ENCODE measurements at regions not wholly inside any gene's neighbourhood (a gene's known extent, or its start where the extent isn't known, plus 50 kb on each side); places are given as distances from the start of the nearest gene placed in this dataset.

DNA sequence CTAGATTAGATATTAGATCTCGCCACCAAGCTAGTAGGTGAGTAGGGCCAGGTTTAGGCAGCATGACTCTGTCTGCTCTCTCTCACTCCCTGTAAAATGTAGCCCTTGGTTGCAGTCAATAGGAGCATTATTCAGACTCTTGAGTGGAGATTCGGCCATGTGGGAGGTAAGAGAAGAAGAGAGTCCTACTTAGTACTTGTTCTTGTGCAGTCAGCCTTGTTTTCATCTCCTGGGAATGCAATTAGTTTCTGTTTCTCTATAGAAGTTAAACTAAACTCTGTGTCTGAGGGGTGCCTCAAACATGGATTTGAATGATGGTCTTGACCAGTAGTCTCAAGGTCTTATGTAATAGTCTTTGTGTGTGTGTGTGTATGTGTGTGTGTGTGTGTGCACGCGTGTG, 229.5 kb upstream of the DPH6 start:
- no peaks in the 10 kb centered on the region for H3K27me3 ChIP-seq
- intact Hi-C loops (cut with DNase I; ENCODE audit: low total_unique reads) = no loop called here
- no peaks in the 10 kb centered on the region for H3K4me1 ChIP-seq
- TF ChIP-seq, protein P1, sequence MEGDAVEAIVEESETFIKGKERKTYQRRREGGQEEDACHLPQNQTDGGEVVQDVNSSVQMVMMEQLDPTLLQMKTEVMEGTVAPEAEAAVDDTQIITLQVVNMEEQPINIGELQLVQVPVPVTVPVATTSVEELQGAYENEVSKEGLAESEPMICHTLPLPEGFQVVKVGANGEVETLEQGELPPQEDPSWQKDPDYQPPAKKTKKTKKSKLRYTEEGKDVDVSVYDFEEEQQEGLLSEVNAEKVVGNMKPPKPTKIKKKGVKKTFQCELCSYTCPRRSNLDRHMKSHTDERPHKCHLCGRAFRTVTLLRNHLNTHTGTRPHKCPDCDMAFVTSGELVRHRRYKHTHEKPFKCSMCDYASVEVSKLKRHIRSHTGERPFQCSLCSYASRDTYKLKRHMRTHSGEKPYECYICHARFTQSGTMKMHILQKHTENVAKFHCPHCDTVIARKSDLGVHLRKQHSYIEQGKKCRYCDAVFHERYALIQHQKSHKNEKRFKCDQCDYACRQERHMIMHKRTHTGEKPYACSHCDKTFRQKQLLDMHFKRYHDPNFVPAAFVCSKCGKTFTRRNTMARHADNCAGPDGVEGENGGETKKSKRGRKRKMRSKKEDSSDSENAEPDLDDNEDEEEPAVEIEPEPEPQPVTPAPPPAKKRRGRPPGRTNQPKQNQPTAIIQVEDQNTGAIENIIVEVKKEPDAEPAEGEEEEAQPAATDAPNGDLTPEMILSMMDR (IDR thresholded peaks at IDR 0.05) = no peak
- no peak for TF ChIP-seq POLR2A (IDR thresholded peaks at IDR 0.05)
- no peak for TF ChIP-seq EP300 (IDR thresholded peaks at IDR 0.05)
- no peak for TF ChIP-seq POLR2AphosphoS5 (IDR thresholded peaks at IDR 0.05)
- H3K9me3 ChIP-seq = no peaks in the 10 kb centered on the region
- H3K27ac ChIP-seq = no peak overlapping the region
- no peaks in the 10 kb centered on the region for H3K36me3 ChIP-seq
- no peak for DNase-seq
- H3K4me3 ChIP-seq = no peak overlapping the region
- 88 to 95% (median 93%) methylated on average over 4 of the region's 4 CpGs for WGBS, 5 donors

DNA sequence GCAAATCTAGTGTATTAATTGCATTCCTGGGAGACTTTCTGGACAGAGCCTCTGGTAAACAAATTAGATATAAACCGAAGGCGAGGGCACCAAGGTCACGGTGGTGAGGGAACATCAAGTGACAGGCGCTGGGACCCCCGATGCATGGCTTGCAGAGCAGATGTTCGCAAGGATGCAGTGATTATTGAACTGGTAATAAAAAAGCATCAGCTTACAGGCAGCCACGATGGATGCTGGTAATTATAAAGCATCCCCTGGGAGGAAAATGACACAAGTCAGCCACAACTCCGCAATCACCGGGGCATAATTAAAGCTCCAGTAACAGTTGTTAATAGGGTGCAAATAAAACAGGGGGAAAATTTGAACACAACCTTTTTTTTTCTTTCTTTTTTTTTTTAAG, 231.1 kb upstream of the DPH6 start:
- intact Hi-C loops (cut with DNase I; ENCODE audit: low total_unique reads) = no loop called here
- Histone ChIP-seq H3K4me3 (no peak overlapping the region), H3K36me3 (no peaks in the 10 kb centered on the region), H3K27me3 (no peaks in the 10 kb centered on the region), H3K9me3 (no peaks in the 10 kb centered on the region), H3K27ac (no peak overlapping the region), H3K4me1 (no peaks in the 10 kb centered on the region)
- 61 to 86% (median 75%) methylated on average over 9 of the region's 9 CpGs for WGBS, 5 donors
- TF ChIP-seq POLR2AphosphoS5 (IDR thresholded peaks at IDR 0.05) = no peak
- TF ChIP-seq EP300 (IDR thresholded peaks at IDR 0.05) = no peak
- TF ChIP-seq, protein P1 (IDR thresholded peaks at IDR 0.05) = no peak
- TF ChIP-seq POLR2A (IDR thresholded peaks at IDR 0.05) = no peak
- DNase-seq = no peak

DNA sequence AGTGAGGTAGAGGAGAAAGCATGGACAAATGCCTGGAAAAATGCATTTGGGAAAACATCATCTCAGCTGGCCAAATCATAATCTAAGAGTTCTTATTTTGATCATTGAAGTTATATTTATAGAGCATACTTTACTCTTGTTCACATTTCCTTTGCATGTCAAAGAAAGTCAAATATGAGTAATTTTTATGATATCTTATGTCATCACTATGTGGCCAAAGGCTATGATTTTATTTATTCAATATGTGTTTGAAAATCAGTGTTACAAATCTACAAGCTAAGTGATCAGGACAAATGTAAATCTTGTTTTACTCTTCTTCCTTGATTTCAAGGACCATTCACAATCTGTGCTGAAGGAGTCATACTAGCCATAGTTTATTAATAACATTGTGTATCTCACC, 237.2 kb upstream of the DPH6 start:
- H3K27ac ChIP-seq = no peak overlapping the region
- TF ChIP-seq POLR2AphosphoS5 (IDR thresholded peaks at IDR 0.05) (no peak), EP300 (IDR thresholded peaks at IDR 0.05) (no peak), POLR2A (IDR thresholded peaks at IDR 0.05) (no peak)
- TF ChIP-seq, protein P1 (IDR thresholded peaks at IDR 0.05) = no peak
- no peaks in the 10 kb centered on the region for H3K27me3 ChIP-seq
- H3K4me1 ChIP-seq = no peaks in the 10 kb centered on the region
- DNase-seq = no peak
- no peak overlapping the region for H3K4me3 ChIP-seq
- no peaks in the 10 kb centered on the region for H3K36me3 ChIP-seq
- H3K9me3 ChIP-seq = no peaks in the 10 kb centered on the region
- intact Hi-C loops (cut with DNase I; ENCODE audit: low total_unique reads) = no loop called here

DNA sequence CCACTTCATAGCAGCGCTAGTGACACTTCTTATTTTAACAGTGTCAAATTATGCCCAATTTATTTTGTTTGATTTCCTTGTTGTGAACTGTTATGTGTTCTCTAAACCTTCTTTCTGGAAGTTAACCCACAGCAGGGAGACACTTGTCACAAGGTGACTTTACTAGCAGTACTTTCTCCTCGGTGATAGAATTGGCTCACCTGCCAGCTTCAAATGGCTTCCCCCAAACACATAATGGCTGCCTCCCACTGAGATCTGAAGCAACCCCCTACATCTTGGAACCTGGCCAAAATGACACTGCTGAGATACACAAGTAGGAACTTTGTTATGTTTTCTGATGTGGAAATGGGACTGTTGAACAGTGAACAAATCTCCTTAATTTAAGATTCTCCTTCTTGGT, 238.8 kb upstream of the DPH6 start:
- no peak overlapping the region for H3K4me3 ChIP-seq
- peak in 1 of 2 donors; percentile 25 for DNase-seq
- no peak for TF ChIP-seq POLR2AphosphoS5 (IDR thresholded peaks at IDR 0.05)
- no peak for TF ChIP-seq POLR2A (IDR thresholded peaks at IDR 0.05)
- TF ChIP-seq EP300 (IDR thresholded peaks at IDR 0.05) = no peak
- TF ChIP-seq, protein P1 (IDR thresholded peaks at IDR 0.05) = no peak
- H3K36me3 ChIP-seq = no peaks in the 10 kb centered on the region
- H3K4me1 ChIP-seq = no peaks in the 10 kb centered on the region
- intact Hi-C loops (cut with DNase I; ENCODE audit: low total_unique reads) = no loop called here
- WGBS, 5 donors = 52 to 72% (median 57%) methylated on average over 2 of the region's 2 CpGs
- H3K27ac ChIP-seq = no peak overlapping the region
- no peaks in the 10 kb centered on the region for H3K27me3 ChIP-seq
- H3K9me3 ChIP-seq = no peaks in the 10 kb centered on the region
